Spleen (tissue), 11 donors: ENCODE measurements at regions not wholly inside any gene's neighbourhood (a gene's known extent, or its start where the extent isn't known, plus 50 kb on each side); places are given as distances from the start of the nearest gene placed in this dataset.

Experiments used
- DNase-seq: peaks from one replicate; pipeline ENCODE4 v3.0.0-alpha.2; 2020
- H3K27ac ChIP-seq, 8 donors: fragments of 200-600 bp; sonication (generic) in 7 of 8; 1 replicate in 4 of 8; 2 replicates in 4 of 8; pipeline versions ENCODE4 v1.5.0 to v1.8.0; 2016 to 2021; ENCODE audit warnings: inconsistent platforms in 4 of 8, mild to moderate bottlenecking in 4 of 8, moderate library complexity in 1 of 8
- H3K27me3 ChIP-seq, 7 donors: fragments of 200-600 bp; sonication (generic) in 6 of 7; replicated peaks in 1 of 7; 1 replicate in 4 of 7; 2 replicates in 3 of 7; pipeline versions ENCODE4 v1.5.0 to v1.8.0; 2016 to 2021; ENCODE audit warnings: inconsistent platforms in 3 of 7, mild to moderate bottlenecking in 1 of 7
- H3K36me3 ChIP-seq, 6 donors: fragments of 200-600 bp; sonication (generic) in 5 of 6; 1 replicate in 4 of 6; 2 replicates in 2 of 6; pipeline versions ENCODE4 v1.5.0 to v1.8.0; 2016 to 2021; ENCODE audit warnings: inconsistent platforms in 2 of 6
- H3K4me1 ChIP-seq, 6 donors: fragments of 200-600 bp; sonication (generic) in 5 of 6; 1 replicate in 3 of 6; 2 replicates in 3 of 6; pipeline versions ENCODE4 v1.5.0 to v1.8.0; 2016 to 2021; ENCODE audit warnings: inconsistent platforms in 3 of 6
- H3K4me3 ChIP-seq, 8 donors: fragments of 200-600 bp; sonication (generic) in 7 of 8; 1 replicate in 4 of 8; 2 replicates in 4 of 8; pipeline versions ENCODE4 v1.5.0 to v1.8.0; 2016 to 2021; ENCODE audit warnings: inconsistent platforms in 4 of 8, mild to moderate bottlenecking in 4 of 8, moderate library complexity in 2 of 8
- H3K9me3 ChIP-seq, 8 donors: fragments of 200-600 bp; sonication (generic) in 7 of 8; 1 replicate in 4 of 8; 2 replicates in 4 of 8; pipeline versions ENCODE4 v1.5.0 to v1.8.0; 2016 to 2021; ENCODE audit warnings: inconsistent platforms in 4 of 8
- POLR2A ChIP-seq, 3 donors: fragments of 450-650 bp; IDR thresholded peaks; one replicate each; pipeline ENCODE4 v1.5.1; 2017; ENCODE audit warnings: antibody characterized with exemption in 3 of 3, mild to moderate bottlenecking in 1 of 3
- POLR2AphosphoS5 ChIP-seq, 3 donors: sonication (generic); formaldehyde crosslinking; IDR thresholded peaks; one replicate each; pipeline ENCODE4 v1.5.1; 2017; ENCODE audit warnings: antibody characterized with exemption in 3 of 3
- WGBS, 5 donors: extraction: QIAGEN DNeasy Blood & Tissue Kit in 3 of 5; methylation state at CpG; one replicate each; pipeline versions ENCODE4 v1.1.5 to v1.1.7; 2013 to 2018; 5-methylcytosine and 5-hydroxymethylcytosine counted together
- intact Hi-C: fragments of 100-400 bp; cut with DNase I; formaldehyde crosslinking; loops from one replicate; pipeline ENCODE4 v1.15.0; 2023; ENCODE audit warnings: low total_unique reads
- TF ChIP-seq, protein P1 (sequence below), 11 experiments: fragments of 200-600 bp in 7 of 11; fragments of 450-650 bp in 4 of 11; sonication (generic) in 4 of 11; IDR thresholded peaks in 8 of 11; conservative IDR thresholded peaks in 3 of 11; 1 replicate in 7 of 11; 2 replicates in 4 of 11; pipeline versions ENCODE4 v1.4.0 to v1.8.0; 2016 to 2021; ENCODE audit warnings: antibody characterized with exemption in 11 of 11, inconsistent platforms in 4 of 11, mild to moderate bottlenecking in 1 of 11
- donor health status: healthy with polysubstance abuse.
- donor health status: DM: no; HTN: no; CAD: no; lungs with moderate emphysema.
- donor health status: DM: no; HTN: no; CAD: no.
- donor health status: Bipolar disorder and iron deficiency.
- donor health status: healthy.
- donor health status: DM: no; HTN: no; CAD: no.
- donor health status: DM: yes; HTN: yes; CAD: no.

DNA sequence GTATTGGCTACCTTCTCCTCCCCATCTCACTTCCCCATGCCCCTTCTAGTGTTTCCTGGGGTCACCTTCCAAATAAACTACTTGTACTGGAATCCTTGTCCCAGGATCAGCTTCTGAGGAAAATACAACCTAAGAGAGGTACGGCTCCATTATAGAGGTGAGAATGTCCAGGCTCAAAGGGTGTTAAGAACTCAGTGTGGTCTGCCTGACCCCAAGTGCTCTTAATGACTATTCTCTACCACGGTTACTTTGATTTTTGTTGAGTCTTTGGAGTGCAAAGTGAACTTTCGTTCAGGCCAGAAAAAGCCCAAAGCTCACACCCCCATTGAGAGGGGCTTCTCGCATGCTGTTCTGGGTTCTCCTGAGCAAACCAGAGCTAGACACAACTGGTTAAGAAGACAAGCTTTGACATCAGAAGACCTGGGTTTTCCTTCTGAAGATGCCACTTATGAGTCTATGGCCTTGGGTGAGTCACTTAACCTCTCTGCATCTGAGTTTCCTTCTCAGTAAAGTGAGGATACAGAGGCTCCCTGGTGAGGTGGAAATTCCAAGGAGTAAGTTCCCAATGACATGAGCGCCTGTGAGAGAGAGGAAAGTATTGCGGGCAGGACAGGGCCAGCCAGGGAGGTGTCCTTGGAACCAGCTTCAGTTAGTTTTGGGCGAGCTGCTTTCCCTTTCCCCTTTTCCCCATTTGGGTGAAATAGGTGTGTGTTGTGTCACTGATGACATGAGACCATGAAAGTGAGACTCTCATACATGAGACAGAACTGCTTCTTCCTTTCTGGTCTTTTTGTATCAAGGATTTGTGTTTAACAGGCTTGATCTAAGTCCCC, 475.0 kb upstream of the PROK2 start:
- Histone ChIP-seq H3K4me1 (peaks cover 9 to 42% (median 32%) of the 10 kb centered on the region in 6 donors), H3K27ac (no peak overlapping the region), H3K4me3 (no peak overlapping the region), H3K36me3 (no peaks in the 10 kb centered on the region), H3K27me3 (peaks cover 0 to 3% (median 0%) of the 10 kb centered on the region in 7 donors), H3K9me3 (no peaks in the 10 kb centered on the region)
- intact Hi-C loops: no loop called here
- TF ChIP-seq, protein P1, sequence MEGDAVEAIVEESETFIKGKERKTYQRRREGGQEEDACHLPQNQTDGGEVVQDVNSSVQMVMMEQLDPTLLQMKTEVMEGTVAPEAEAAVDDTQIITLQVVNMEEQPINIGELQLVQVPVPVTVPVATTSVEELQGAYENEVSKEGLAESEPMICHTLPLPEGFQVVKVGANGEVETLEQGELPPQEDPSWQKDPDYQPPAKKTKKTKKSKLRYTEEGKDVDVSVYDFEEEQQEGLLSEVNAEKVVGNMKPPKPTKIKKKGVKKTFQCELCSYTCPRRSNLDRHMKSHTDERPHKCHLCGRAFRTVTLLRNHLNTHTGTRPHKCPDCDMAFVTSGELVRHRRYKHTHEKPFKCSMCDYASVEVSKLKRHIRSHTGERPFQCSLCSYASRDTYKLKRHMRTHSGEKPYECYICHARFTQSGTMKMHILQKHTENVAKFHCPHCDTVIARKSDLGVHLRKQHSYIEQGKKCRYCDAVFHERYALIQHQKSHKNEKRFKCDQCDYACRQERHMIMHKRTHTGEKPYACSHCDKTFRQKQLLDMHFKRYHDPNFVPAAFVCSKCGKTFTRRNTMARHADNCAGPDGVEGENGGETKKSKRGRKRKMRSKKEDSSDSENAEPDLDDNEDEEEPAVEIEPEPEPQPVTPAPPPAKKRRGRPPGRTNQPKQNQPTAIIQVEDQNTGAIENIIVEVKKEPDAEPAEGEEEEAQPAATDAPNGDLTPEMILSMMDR (IDR thresholded peaks at IDR 0.05 in 8 of 11, conservative IDR thresholded peaks at IDR 0.05 in 3 of 11): no peak
- TF ChIP-seq POLR2A (IDR thresholded peaks at IDR 0.05) (no peak), POLR2AphosphoS5 (IDR thresholded peaks at IDR 0.05) (no peak)
- no peak for DNase-seq
- WGBS, 5 donors: 69 to 87% (median 77%) methylated on average over 7 of the region's 7 CpGs

DNA sequence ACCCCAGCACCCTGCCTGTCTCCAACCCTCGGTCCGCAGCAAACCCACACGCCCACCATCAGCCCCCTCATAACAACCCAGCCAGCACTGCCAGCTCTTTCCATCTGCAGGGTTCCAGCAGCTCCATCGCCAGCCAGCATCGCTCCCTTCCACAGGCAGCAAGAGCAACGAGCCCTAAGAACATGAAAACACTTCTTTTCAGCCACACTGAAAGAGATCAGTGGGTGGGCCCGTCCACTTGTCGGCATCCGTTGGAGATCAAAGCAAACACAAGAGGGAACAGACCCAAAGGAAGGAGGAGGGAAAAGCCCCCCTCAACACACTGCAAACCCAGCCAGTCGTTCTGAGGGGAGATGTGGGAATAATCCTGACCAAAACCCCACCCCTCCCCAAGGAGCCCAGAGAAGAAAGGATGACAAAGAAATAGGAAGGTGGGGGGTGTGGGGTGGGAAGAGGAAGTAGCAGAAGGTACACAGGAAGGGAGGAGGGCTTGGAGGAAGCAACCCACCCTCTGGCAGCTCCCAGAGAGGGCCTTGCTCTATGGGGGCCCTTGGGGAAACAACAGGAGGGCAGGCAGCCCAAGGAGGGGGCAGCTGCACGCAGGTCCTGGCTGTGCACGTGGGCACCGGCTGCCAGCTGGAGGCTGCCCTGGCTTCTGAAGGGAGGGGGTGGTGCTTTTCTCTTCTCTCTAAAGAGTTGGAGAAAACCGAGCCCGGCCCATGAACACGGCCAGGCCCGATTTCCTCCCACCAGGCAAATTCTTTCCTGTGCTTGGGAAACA, 473.6 kb upstream of the PROK2 start:
- DNase-seq: peak; percentile 76
- 36 to 42% (median 40%) methylated on average over 16 to 17 of the region's 17 CpGs for WGBS, 5 donors
- H3K27me3 ChIP-seq: peaks cover 0 to 3% (median 0%) of the 10 kb centered on the region in 7 donors
- H3K4me3 ChIP-seq: no peak overlapping the region
- no peak overlapping the region for H3K27ac ChIP-seq
- H3K36me3 ChIP-seq: no peaks in the 10 kb centered on the region
- intact Hi-C loops: no loop called here
- H3K4me1 ChIP-seq: peaks cover 9 to 44% (median 34%) of the 10 kb centered on the region in 6 donors
- peak in 1 of 3 donors; percentile 20 for TF ChIP-seq POLR2AphosphoS5 (IDR thresholded peaks at IDR 0.05)
- no peak for TF ChIP-seq POLR2A (IDR thresholded peaks at IDR 0.05)
- no peaks in the 10 kb centered on the region for H3K9me3 ChIP-seq

DNA sequence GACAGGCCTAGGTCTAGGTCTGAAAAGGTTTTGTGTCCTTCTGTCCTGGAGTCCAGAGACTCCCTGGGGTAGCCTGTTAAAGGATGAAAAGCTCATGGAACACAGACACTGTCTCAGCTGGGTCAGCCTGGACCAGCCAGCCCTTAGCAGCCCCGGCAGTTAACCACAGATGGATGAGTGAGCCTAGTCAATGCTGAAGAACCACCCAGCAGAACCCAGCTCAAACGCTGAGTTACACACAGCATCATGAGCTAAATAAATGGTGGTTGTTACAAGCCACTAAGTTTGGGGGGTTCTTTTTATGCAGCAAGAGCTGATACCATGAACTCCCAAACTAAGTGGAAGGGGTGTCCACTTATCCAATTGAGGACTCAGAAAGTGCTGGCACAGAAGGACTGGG, 472.8 kb upstream of the PROK2 start:
- H3K27me3 ChIP-seq: peaks cover 0 to 3% (median 0%) of the 10 kb centered on the region in 7 donors
- H3K4me1 ChIP-seq: peaks cover 9 to 44% (median 34%) of the 10 kb centered on the region in 6 donors
- DNase-seq: no peak
- intact Hi-C loops: no loop called here
- WGBS, 5 donors: 84 to 95% (median 89%) methylated on average over 2 of the region's 2 CpGs
- H3K4me3 ChIP-seq: no peak overlapping the region
- no peaks in the 10 kb centered on the region for H3K9me3 ChIP-seq
- H3K27ac ChIP-seq: no peak overlapping the region
- TF ChIP-seq POLR2AphosphoS5 (IDR thresholded peaks at IDR 0.05) (no peak), POLR2A (IDR thresholded peaks at IDR 0.05) (no peak)
- TF ChIP-seq, protein P1 (IDR thresholded peaks at IDR 0.05 in 8 of 11, conservative IDR thresholded peaks at IDR 0.05 in 3 of 11): no peak
- H3K36me3 ChIP-seq: no peaks in the 10 kb centered on the region

DNA sequence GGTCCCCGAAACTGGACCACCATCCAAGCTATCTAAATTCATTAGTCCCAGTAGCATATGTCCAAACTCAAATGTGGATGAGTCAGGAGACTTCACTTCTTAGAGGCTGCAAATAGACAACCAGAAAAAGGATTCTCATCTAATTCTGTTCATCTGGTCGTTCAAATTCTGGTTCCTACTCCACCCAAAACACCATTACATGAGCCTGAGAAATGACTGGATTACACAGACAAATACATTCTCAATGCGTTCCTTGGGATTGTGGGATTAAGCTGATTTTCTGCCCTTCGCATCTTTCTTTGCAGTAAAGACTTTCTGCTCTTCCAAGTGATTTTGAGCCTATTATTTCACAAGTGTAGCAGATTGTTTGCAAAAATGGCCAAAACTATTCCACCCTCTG, 472.3 kb upstream of the PROK2 start:
- Histone ChIP-seq H3K27me3 (peaks cover 0 to 3% (median 0%) of the 10 kb centered on the region in 7 donors), H3K4me3 (no peak overlapping the region), H3K27ac (no peak overlapping the region), H3K4me1 (peaks cover 9 to 40% (median 32%) of the 10 kb centered on the region in 6 donors), H3K9me3 (no peaks in the 10 kb centered on the region), H3K36me3 (no peaks in the 10 kb centered on the region)
- WGBS, 5 donors: 90 to 96% (median 92%) methylated on average over 4 of the region's 4 CpGs
- DNase-seq: no peak
- TF ChIP-seq, protein P1 (IDR thresholded peaks at IDR 0.05 in 8 of 11, conservative IDR thresholded peaks at IDR 0.05 in 3 of 11): no peak
- no peak for TF ChIP-seq POLR2A (IDR thresholded peaks at IDR 0.05)
- no peak for TF ChIP-seq POLR2AphosphoS5 (IDR thresholded peaks at IDR 0.05)
- intact Hi-C loops: no loop called here
